ENCODE measurements at regions not wholly inside any gene's neighbourhood (a gene's known extent, or its start where the extent isn't known, plus 50 kb on each side); places are given as distances from the start of the nearest gene placed in this dataset.

DNA sequence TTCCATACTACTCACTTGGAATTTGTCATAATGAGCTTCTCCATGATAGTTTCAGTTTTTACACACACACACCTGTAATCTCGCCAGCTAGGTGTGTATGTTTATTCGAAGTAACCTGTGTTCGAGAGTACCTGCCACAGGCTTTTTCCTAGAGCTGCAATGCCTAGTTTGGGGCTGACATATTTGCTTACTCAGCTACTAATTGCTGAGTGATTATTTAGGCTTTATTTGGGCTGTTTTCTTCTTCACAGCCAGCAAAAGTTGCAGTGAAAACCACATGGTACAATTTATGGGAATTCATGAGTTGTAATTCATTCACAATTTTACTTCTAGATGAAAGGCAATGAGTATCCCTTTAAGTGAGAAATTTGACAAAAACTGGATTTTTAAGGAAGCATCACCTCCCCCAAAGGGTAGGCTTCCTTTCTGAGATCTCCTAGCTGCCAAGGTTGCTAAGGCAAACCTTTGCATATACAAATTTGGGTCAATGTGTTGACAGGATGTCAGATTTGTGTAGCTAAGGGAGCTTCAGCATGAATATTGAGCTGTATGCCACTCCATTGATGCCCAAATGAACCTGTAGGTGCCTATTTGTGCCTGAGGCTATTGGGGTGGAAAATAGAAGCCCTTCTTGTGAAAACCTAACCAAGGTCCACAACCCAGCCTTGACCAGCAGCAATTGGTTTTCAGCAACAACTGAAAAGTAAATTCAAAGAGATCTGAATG, 108.7 kb upstream of the OTX2 start:
- DNase-seq = no peak

DNA sequence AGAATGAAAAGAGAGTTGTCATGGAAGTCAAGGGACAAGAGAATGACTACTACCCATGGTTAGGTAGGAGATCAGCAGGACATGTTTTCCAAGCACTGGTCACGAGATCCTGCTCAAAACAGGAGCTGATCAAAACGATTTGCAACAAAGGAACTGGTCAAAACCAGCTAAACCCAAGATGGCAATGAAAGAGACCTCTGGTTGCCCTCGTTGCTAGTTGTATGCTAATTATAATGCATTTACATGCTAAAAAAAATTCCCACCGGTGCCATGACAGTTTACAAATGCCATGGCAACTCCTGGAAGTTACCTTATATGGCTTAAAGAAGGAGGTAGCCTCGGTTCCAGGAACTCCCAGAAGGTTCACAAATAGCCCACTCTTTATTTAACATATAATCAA, 95.0 kb upstream of the OTX2 start:
- no peak for DNase-seq

DNA sequence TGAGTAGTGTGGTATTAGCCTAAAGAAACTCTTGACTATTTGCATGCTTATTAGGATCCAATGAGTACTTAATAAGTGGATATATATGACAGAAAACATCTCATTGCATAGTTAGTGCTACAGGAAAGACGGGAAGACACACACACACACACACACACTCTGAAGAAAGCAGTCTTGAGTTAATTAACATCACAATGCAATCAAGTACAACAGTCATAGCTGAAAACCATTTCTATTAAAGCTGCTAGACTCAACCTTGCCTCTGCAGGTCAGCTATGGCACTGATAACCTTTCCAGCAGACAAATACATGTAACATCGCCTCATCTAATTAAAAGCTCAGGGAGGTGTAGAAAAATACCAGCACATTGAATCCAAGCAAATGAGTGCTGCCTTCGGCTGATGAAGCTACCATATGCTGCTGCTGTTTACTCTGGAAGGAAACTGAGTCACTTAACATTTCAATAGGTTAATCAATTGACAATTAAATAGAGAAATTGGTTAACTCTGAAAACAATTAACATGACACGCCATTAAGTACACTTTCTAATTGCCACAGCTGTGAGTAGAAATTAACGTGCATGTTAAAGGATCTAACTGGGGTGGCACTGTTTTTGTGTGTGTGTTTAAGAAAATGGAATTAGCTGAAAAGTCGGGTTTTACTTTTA, 93.2 kb upstream of the OTX2 start:
- DNase-seq = no peak

DNA sequence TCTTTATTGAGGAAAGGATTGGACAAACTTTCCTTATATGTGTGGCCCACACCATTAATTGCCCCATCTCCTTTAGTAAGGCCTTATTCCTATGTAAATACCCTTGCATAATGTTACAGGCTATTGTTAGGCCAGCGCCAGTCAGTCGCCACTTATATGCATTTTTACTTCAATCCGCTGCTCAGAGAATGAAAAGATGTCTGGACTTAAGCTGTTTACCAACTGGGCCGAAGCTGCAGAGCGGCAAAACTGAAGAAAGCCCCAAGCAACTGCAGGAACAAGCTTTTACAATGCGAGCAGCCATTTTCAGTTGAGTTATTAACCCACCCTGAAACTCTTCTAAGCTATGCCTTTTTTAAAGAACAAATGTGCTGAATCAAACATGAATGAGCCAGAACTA, 92.1 kb upstream of the OTX2 start:
- DNase-seq = no peak

DNA sequence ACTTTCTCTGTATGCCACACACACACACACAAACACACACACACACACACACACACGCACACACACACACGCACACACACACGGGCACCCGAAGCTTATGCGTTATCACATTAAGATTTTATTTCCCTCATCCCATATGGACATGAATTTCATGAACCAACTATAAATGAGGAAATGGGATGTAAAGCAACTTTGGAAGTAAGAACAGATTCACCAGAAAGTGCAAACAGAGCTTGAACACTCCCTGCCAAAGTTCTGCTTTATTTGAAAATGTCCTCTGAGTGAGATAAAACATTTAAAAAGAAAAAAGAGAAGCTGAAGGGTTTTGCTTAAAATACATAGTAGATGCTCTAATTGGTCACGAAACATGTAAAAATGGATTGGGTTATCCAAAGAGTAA, 90.4 kb upstream of the OTX2 start:
- DNase-seq = no peak

DNA sequence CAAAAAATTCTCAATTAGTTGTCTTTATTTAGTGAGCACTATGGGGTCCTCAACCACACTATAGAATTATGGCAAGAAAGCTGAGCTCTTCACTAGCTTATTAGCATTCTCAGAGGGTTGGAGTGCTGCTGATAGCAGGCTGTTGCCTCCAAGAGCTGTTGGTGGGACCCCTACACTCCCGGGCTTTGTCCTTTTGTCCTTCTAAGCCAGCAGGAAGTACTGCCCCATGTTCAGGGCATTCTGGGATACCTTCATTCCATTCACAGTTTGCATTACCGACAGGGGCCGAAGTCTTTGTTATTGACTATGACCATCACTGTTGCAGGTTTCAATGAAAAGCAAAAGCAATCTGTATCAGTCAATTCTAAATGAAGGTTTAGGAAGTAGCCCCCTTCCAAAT, 89.5 kb upstream of the OTX2 start:
- DNase-seq = no peak

DNA sequence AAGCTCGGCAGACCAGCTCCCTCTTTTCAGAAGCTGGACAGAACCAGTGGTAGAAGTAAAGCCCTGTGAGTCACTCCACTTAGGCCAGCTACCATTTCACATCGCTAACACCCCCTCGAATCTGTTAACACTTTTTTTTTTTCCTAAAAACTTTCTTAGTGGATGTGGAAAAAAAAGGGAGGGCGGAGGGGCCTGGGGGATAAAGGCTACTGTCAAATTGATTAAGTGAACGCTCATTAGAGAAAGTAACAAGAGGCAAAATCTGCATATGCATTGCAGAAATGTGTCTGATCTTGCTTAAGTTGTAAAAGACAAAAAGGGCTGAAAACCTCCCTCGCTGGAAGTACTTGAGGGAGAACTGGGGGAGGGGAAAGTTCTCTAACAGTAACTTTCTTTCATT, 86.6 kb upstream of the OTX2 start:
- DNase-seq = no peak

DNA sequence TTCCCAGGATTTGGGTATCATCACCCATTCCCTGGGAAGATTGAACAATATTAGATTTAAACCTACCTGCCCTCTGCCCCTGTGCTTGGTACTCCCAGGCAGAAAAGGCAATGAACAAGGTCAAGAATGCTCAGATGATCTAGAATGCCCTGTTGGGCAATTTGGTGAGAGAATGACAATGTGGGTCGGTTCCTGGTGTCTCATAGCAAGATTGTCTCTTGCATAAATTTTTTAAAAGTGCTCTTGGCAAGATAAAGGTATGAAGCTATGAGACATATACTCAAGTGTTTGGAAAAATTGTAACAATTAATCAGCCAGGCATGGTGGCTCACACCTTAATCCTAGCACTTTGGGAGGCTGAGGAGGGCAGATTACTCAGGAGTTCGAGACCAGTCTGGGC, 86.0 kb upstream of the OTX2 start:
- no peak for DNase-seq

DNA sequence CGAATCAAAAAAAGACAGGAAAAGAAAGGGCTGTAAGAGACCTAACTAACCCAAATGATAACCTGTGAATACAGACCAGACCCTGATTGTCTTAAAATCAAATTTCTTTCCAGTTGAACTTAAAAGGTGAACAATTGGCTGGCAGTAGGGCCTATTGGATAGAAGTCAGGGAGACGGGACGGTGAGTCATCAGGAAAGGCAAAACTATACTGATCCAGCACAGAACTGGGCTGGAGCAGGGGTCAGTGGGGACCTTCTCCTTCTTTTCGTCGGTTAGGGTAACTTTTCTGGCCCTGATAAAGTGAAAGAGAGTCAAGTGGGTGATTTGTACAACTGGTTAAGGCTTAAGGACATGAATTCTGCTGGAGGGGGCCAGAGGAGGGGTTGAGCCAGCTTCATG, 84.9 kb upstream of the OTX2 start:
- no peak for DNase-seq

DNA sequence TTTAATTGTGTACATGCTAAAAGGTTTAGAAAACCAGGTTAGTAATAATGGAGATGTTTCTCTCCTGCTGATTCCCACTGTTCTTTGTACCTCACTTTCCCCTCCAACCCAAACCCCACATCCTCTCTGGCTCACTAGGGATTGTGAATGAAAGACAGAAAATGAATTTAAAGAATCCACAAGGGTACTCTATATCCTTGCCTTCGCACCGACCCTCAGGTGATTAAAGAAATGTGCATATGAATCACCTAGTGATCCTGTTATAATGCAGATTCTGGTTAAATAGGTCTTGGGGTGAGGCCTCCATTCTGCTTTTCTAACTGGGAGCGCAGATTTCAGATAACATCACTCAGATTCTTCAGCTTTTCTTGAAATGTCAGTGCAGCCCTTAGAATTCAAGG, 84.3 kb upstream of the OTX2 start:
- no peak for DNase-seq

DNA sequence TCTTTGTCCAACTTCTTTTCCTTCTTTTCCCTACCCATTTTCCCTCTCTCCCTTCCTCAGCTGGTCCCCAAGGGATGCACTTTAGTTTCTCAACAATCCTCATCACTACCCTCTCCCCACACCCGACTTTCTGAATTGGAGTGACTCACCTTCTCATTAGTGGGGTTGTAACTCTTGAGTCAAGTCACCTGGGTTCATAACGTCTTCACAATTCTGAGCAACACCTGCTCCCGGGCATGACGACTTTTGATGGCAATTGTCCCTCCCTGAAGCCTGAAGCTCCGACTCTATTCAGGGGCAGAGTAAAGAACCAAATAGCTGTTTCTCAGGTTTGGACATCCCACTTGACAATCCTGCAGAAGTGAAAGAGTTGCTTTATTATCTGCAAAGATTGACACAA, 82.7 kb upstream of the OTX2 start:
- no peak for DNase-seq

DNA sequence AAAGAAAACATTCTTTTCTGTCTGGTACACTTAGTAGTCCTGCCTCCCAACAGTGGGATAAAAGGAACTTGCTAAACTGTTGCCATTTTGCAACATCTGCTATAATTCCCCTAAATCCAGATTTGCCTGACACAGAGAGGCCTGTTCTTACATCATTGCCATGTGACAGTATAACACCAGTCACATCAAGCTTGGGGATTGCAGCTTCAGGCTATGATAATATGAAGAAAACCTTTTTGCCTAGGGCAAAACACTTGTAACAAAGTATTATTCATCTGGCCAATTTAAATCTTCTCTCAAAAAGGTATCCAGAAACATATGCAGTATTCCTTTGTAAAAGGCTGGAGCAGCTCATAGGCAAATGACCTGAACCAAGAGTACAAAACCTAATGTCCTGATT, 80.9 kb upstream of the OTX2 start:
- no peak for DNase-seq

DNA sequence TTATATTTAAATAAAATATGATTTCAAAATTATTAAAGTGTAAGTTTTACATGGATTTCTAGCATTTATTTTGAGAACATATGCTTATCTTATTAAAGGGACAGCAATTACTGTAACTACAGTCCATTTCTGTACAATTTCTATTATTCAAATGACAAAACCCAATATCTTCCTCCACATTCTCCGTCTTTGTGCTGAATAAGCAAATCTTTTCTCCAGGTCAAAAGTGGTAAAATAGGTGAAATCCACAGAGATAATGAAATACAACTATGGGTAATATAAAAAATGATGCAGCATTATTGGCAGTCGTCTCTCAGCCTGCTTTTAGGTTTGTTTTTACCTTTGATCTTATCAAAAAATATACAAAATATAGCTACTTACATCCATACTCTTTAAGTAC, 79.4 kb upstream of the OTX2 start:
- no peak for DNase-seq

DNA sequence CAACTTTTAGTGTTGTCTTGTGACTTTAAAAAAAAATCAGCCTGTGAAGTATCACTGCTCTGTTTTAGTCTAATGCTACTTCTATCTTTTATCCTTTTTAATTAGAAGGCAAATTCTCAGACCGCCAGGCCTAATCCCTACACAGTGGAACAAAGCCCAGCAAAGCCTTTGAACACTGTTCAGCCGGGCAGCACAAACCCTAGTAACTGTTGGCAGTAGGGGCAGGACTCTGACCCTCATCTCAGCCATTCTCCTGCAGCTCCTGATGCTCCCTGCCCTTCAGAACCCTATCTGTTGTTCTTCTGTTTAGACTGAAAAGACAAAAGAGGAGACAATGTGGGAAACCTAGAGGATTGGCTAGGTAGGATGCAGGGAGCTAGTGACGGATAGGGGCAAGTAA, 78.0 kb upstream of the OTX2 start:
- no peak for DNase-seq

DNA sequence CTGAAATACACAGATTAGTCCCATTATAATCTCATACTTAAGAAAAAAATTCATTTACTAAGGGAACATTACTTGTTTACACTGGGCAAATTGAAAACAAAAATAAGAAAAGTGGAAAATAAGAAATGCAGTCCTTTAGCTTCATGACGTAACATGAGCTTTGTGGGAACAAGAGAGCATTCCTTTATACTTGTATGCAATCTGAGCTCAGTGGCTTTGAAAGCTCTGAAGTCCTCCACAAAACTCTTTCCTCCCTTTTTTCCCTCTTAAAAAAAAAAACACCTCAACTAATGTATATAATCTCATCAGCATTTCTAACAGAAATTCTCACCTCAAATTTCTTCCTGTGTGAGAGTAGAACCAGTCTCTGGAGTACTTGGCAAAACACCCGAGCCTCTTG, 76.9 kb upstream of the OTX2 start:
- no peak for DNase-seq

DNA sequence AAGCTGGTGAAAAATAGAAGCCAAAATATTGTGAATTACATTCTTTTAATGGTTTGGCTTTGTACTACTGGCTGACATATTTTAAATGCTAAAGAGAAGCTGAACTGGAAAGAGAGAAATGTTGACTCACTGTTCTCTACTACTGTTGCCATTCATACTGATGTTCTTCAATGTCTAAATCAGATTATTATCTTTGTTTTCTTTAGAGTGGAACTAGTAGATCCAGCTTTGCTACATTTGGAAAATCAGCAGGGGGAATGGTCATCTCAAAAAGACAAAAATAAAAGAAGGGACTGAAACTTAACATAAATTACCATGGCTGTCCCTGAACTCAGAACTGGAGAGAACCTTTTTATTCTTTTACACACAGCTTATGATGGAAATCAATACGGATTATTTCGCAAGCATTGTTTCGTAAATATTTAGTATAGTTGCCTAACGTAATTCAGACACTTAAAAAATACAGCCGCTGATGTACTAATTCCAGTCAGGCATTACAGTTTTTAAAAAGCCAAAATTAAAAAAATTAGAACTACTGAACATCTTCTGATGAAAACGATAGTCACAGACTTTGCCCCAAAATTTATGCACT, 76.3 kb upstream of the OTX2 start:
- no peak for DNase-seq

DNA sequence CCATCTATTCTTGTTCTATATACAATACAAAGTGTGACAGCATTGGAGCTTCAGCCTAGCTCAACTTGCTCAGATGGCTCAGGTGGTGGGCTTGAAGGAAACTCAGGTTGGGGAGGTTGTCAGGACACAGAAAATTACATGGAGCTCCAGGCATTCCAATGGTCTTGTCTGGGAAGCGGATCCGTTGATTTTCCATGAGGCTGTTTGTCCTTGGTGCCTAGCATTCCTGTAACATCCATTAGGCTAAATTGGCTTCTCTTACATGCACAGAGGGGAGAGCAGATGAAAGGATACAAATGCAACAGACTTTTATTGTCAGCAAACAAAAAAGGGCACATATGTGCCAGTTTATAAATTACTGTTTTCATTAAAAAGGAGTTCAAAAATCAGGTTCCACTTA, 75.5 kb upstream of the OTX2 start:
- no peak for DNase-seq

DNA sequence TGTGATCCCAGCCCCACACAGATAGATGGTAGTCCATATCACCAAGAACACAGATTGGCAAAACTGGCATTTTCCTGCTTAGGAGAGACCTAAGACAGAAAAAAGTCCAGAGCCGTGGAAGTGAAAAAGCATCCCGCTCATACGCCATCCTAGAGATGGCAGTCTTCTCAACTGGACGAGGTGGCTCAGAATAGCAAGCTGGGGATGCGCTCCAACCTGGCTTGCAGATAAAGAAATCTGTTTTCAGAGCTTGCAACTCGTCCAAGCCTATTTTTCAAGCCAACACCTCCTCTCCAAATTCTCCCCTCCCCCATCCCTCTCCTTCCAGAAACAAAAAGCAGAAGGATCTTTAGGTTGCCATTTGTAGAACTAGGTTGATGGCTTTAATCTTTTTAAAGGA, 74.3 kb upstream of the OTX2 start:
- DNase-seq = no peak

DNA sequence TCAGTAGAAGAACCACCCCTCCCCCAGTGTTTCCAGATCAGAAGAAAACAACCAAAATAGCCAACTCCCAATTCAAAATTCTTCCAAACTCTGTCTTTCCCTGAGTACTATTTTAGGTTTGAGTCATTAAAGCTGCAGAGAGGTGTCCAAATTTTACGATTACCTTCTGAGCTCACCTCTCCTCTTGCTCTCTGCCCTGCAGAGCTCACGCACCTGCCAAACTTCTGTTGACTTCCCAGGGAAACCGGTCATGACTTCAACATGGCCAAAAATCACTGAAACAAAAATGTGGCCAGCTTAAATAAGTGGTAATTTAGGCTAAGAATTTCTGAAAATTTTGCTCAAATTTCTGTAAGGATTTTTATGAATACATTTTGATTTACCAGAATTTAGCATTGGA, 70.9 kb upstream of the OTX2 start:
- DNase-seq = no peak

DNA sequence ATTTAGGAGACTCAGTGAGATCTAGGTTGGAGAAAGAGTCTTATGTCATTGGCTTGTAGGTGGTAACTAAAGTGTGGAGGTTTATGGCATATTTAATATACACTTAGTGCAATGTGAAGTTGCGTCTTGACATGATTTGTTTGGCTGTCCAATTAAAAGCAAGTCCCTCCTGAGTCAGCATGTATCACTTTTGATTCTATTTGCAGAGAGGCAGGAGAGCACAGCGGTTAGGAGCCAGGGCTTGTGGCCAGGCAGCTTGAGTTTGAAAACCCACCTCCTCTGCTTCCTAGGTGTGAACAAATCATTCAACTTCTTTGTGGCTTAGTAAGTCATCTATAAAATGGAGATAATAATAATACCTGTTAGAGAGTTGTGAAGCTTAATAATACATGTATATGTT, 68.5 kb upstream of the OTX2 start:
- no peak for DNase-seq

DNA sequence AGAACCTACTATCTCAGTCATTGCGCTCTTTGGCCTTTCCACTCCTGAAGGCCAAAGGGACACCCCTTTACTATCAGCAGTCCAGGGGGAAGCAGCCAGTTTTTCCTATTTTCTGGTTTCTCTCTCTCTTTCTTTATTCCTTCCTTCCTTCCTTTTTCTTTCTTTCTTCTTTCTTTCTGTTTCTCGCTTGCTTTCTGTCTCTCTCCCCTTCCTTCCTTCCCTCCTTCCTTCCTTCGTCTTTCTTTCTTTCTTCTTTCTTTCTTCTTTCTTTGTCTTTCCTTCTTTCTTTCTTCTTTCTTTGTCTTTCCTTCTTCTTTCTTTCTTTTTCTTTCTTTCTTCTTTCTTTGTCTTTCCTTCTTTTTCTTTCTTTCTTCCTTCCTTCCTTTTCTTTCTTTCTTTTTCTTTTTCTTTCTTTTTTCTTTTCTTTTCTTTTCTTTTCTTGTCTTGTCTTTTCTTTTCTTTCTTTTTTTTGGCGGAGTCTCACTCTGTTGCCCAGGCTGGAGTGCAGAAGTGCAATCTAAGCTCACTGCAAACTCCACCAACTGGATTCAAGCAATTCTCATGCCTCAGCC, 64.9 kb upstream of the OTX2 start:
- no peak for DNase-seq

DNA sequence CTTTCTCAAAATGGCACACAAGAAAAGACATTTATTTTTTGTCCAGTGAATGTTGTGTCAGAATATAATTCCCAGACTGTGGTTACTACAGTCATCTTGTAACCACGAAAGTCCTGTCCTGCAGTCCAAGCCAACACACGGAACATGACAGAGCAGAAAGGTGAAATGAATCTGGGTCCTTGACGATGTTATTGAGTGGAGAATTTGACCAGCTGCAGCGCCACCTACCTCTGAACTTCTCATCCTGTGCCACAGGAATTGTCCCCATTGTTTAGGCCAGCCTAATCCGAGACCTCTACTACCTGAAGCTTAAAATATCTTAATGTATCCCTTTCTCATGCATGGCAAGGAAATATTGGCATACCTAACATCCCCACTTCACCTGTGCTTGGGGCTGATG, 64.1 kb upstream of the OTX2 start:
- no peak for DNase-seq

DNA sequence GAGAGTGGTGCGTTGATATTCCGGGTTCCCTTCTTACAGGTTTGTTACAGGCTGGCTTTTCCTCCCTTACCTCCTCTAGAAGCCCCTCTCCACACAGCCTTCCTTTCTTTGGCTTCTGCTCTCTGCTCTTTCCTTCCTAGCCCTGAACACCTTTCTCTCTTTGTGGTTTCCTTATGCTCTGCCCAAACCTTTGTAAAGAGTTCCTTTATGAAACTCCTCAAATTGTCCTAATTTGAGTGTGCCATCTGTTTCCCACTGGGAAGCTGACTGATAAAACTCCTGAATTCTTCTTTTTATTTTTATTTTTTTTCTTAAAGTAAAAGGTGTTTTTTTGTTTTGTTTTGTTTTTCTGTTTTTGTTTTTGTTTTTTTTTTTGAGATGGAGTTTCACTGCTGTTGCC, 60.1 kb upstream of the OTX2 start:
- DNase-seq = no peak
